ENCODE measurements at regions not wholly inside any gene's neighbourhood (a gene's known extent, or its start where the extent isn't known, plus 50 kb on each side); places are given as distances from the start of the nearest gene placed in this dataset.

- no peaks in the 10 kb centered on the region for H3K4me1 Mint-ChIP-seq
- H3K27ac Mint-ChIP-seq, result no peak overlapping the region
- peaks cover 0 to 30% (median 6%) of the 10 kb centered on the region in 6 donors for H3K9me3 Mint-ChIP-seq
- no peaks in the 10 kb centered on the region for H3K36me3 Mint-ChIP-seq
- DNase-seq, result no peak
- H3K27me3 Mint-ChIP-seq (ENCODE audit: low read depth in 3 of 3), result no peaks in the 10 kb centered on the region
- H3K4me3 Mint-ChIP-seq, result no peak overlapping the region
Measured at GRCh38 chr13:72050251-72050650, 183.2 kb upstream of the DACH1 start.

GRCh38 chr13:72043366-72043765 lies 176.4 kb upstream of the DACH1 start:
- no peak for DNase-seq
- Mint-ChIP-seq H3K36me3 (peaks cover 0 to 3% (median 3%) of the 10 kb centered on the region in 3 donors), H3K9me3 (peaks cover 1 to 36% (median 11%) of the 10 kb centered on the region in 6 donors), H3K27ac (no peak overlapping the region), H3K27me3 (ENCODE audit: low read depth in 3 of 3) (peaks cover 0 to 1% (median 0%) of the 10 kb centered on the region in 3 donors), H3K4me3 (no peak overlapping the region), H3K4me1 (no peaks in the 10 kb centered on the region)

- DNase-seq, result no peak
- Mint-ChIP-seq H3K9me3 (peaks cover 3 to 44% (median 14%) of the 10 kb centered on the region in 6 donors), H3K4me3 (no peak overlapping the region), H3K27ac (no peak overlapping the region), H3K4me1 (no peaks in the 10 kb centered on the region), H3K36me3 (peaks cover 0 to 3% (median 3%) of the 10 kb centered on the region in 3 donors), H3K27me3 (ENCODE audit: low read depth in 3 of 3) (peaks cover 0 to 1% (median 0%) of the 10 kb centered on the region in 3 donors)
Measured at GRCh38 chr13:72041165-72041564, 174.2 kb upstream of the DACH1 start.

- DNase-seq, result no peak
- Mint-ChIP-seq H3K9me3 (peaks cover 5 to 36% (median 17%) of the 10 kb centered on the region in 6 donors), H3K36me3 (peaks cover 0 to 3% (median 3%) of the 10 kb centered on the region in 3 donors), H3K27ac (no peak overlapping the region), H3K27me3 (ENCODE audit: low read depth in 3 of 3) (peaks cover 0 to 1% (median 0%) of the 10 kb centered on the region in 3 donors), H3K4me3 (no peak overlapping the region), H3K4me1 (no peaks in the 10 kb centered on the region)
Measured at GRCh38 chr13:72039126-72039525, 172.1 kb upstream of the DACH1 start.

- H3K27me3 Mint-ChIP-seq (ENCODE audit: low read depth in 3 of 3), result peaks cover 0 to 4% (median 0%) of the 10 kb centered on the region in 3 donors
- H3K4me1 Mint-ChIP-seq, result no peaks in the 10 kb centered on the region
- no peak overlapping the region for H3K27ac Mint-ChIP-seq
- H3K4me3 Mint-ChIP-seq, result no peak overlapping the region
- peaks cover 0 to 6% (median 3%) of the 10 kb centered on the region in 3 donors for H3K36me3 Mint-ChIP-seq
- DNase-seq, result no peak
- H3K9me3 Mint-ChIP-seq, result peaks cover 6 to 41% (median 23%) of the 10 kb centered on the region in 6 donors
Measured at GRCh38 chr13:72029981-72030380, 163.0 kb upstream of the DACH1 start.

GRCh38 chr13:72025836-72026235 lies 158.8 kb upstream of the DACH1 start:
- Mint-ChIP-seq H3K27me3 (ENCODE audit: low read depth in 3 of 3) (peaks cover 0 to 2% (median 0%) of the 10 kb centered on the region in 3 donors), H3K36me3 (peaks cover 0 to 6% (median 3%) of the 10 kb centered on the region in 3 donors), H3K4me3 (no peak overlapping the region)

GRCh38 chr13:72023895-72024294 lies 156.9 kb upstream of the DACH1 start:
- Mint-ChIP-seq H3K9me3 (peaks cover 3 to 27% (median 9%) of the 10 kb centered on the region in 6 donors), H3K27me3 (ENCODE audit: low read depth in 3 of 3) (peaks cover 0 to 2% (median 0%) of the 10 kb centered on the region in 3 donors), H3K4me1 (no peaks in the 10 kb centered on the region), H3K4me3 (no peak overlapping the region), H3K27ac (no peak overlapping the region), H3K36me3 (peaks cover 0 to 6% (median 0%) of the 10 kb centered on the region in 3 donors)
- DNase-seq, result no peak

More at GRCh38 chr13:72025836-72026235, 158.8 kb upstream of the DACH1 start:
- DNase-seq, result no peak
- Mint-ChIP-seq H3K27ac (no peak overlapping the region), H3K4me1 (no peaks in the 10 kb centered on the region), H3K9me3 (peaks cover 9 to 41% (median 19%) of the 10 kb centered on the region in 6 donors)

GRCh38 chr13:72005455-72005854 lies 138.5 kb upstream of the DACH1 start:
- Mint-ChIP-seq H3K4me1 (no peaks in the 10 kb centered on the region), H3K27ac (no peak overlapping the region), H3K27me3 (ENCODE audit: low read depth in 3 of 3) (peaks cover 0 to 5% (median 0%) of the 10 kb centered on the region in 3 donors), H3K4me3 (no peak overlapping the region), H3K36me3 (peaks cover 0 to 3% (median 3%) of the 10 kb centered on the region in 3 donors), H3K9me3 (peaks cover 0 to 28% (median 6%) of the 10 kb centered on the region in 6 donors)
- DNase-seq, result no peak

- Mint-ChIP-seq H3K27me3 (ENCODE audit: low read depth in 3 of 3) (peaks cover 0 to 5% (median 0%) of the 10 kb centered on the region in 3 donors), H3K9me3 (peaks cover 0 to 29% (median 6%) of the 10 kb centered on the region in 6 donors), H3K4me3 (no peak overlapping the region), H3K27ac (no peak overlapping the region), H3K4me1 (no peaks in the 10 kb centered on the region), H3K36me3 (peaks cover 0 to 4% (median 3%) of the 10 kb centered on the region in 3 donors)
- DNase-seq, result no peak
Measured at GRCh38 chr13:72004784-72005374, 137.9 kb upstream of the DACH1 start.

GRCh38 chr13:72004246-72004645 lies 137.2 kb upstream of the DACH1 start:
- Mint-ChIP-seq H3K4me1 (no peaks in the 10 kb centered on the region), H3K4me3 (no peak overlapping the region), H3K9me3 (peaks cover 0 to 28% (median 8%) of the 10 kb centered on the region in 6 donors), H3K36me3 (peaks cover 0 to 4% (median 3%) of the 10 kb centered on the region in 3 donors), H3K27me3 (ENCODE audit: low read depth in 3 of 3) (peaks cover 0 to 5% (median 0%) of the 10 kb centered on the region in 3 donors), H3K27ac (no peak overlapping the region)
- DNase-seq, result no peak

GRCh38 chr13:71998223-71998622 lies 131.2 kb upstream of the DACH1 start:
- Mint-ChIP-seq H3K27ac (no peak overlapping the region), H3K4me3 (no peak overlapping the region), H3K36me3 (peaks cover 0 to 4% (median 3%) of the 10 kb centered on the region in 3 donors), H3K4me1 (no peaks in the 10 kb centered on the region), H3K27me3 (ENCODE audit: low read depth in 3 of 3) (peaks cover 0 to 9% (median 0%) of the 10 kb centered on the region in 3 donors), H3K9me3 (peaks cover 7 to 30% (median 16%) of the 10 kb centered on the region in 6 donors)
- no peak for DNase-seq

- H3K9me3 Mint-ChIP-seq, result peaks cover 11 to 28% (median 16%) of the 10 kb centered on the region in 6 donors
- H3K36me3 Mint-ChIP-seq, result no peaks in the 10 kb centered on the region
- no peak for DNase-seq
- peaks cover 0 to 1% (median 0%) of the 10 kb centered on the region in 3 donors for H3K27me3 Mint-ChIP-seq (ENCODE audit: low read depth in 3 of 3)
- H3K4me3 Mint-ChIP-seq, result no peak overlapping the region
- no peaks in the 10 kb centered on the region for H3K4me1 Mint-ChIP-seq
- no peak overlapping the region for H3K27ac Mint-ChIP-seq
Measured at GRCh38 chr13:71979616-71980015, 112.6 kb upstream of the DACH1 start.

GRCh38 chr13:71977028-71977427 lies 110.0 kb upstream of the DACH1 start:
- Mint-ChIP-seq H3K36me3 (no peaks in the 10 kb centered on the region), H3K4me1 (no peaks in the 10 kb centered on the region), H3K27ac (no peak overlapping the region), H3K27me3 (ENCODE audit: low read depth in 3 of 3) (peaks cover 0 to 3% (median 0%) of the 10 kb centered on the region in 3 donors), H3K4me3 (no peak overlapping the region), H3K9me3 (peaks cover 0 to 14% (median 6%) of the 10 kb centered on the region in 6 donors)
- no peak for DNase-seq

- no peak overlapping the region for H3K27ac Mint-ChIP-seq
- no peak overlapping the region for H3K4me3 Mint-ChIP-seq
- peaks cover 3 to 7% of the 10 kb centered on the region in 2 donors for H3K4me1 Mint-ChIP-seq
- H3K9me3 Mint-ChIP-seq, result peaks cover 0 to 11% (median 4%) of the 10 kb centered on the region in 6 donors
- no peaks in the 10 kb centered on the region for H3K27me3 Mint-ChIP-seq (ENCODE audit: low read depth in 3 of 3)
- DNase-seq, result no peak
- H3K36me3 Mint-ChIP-seq, result no peaks in the 10 kb centered on the region
Measured at GRCh38 chr13:71967990-71968389, 101.0 kb upstream of the DACH1 start.
